HG03575 (cell line): ENCODE measurements at regions not wholly inside any gene's neighbourhood (a gene's known extent, or its start where the extent isn't known, plus 50 kb on each side); places are given as distances from the start of the nearest gene placed in this dataset.
A peak's percentile ranks its signal among the peaks of the same experiment; 100 is the strongest.
"Not testable (repeated sequence)": the region's sequence is repeated elsewhere in the genome, so short reads cannot be mapped to it uniquely, and the experiment has no call there.

Source experiments
- ATAC-seq: cut with Tn5 transposase; IDR thresholded peaks from one replicate; pipeline ENCODE4 v1.9.1; 2021; ENCODE audit not compliant: unreplicated experiment, insufficient number of reproducible peaks, low FRiP score; ENCODE audit errors: extremely low read depth

DNA sequence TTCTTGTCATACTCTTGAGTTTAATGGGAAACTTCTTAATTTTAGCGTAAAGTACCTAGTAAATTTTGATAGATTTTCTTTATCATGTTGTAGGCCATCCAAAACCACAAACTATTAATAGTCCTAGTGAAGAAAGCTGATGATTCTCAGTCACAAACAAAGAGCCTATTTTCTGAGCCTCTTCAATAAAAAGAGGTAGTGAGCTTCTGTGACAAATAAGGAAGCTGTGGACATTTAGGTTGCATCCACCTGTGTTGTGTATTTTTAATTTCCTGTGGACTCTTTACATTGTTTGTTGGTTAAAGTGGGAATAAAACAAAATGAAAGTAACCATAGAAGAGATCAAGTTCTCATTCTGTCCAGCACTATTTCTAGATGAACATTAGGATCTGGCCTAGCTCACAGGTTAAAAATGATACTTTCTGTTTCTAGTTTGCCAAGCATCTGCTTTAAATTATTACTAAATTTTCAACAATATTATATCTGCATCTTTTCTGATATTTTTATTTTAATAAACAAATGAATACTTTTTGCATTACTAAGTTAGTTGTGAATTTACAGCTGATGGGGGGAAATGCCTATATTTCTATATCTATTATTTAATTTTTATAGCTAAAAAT lies 702.2 kb upstream of the ADGRL4 start:
- ATAC-seq = no peak

DNA sequence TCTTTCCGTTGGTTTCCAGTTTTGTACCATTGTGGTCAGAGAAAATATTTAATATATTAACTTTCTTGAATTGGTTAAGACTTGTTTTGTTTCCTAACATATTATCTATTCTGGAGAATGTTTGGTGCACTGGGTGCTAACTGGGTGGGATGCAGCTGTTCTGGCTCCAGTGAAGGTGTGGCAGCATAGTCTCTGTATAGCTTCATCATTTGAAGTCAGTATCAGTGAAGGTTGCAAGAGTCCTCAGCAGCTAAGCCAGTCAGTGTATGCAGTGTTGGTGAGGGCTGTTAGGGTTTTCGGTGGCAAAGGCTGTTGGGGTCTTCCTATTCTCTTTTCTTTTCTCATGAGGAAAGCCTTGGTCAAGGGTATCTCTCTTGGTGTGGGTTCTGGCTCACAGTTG lies 698.7 kb upstream of the ADGRL4 start:
- ATAC-seq = no peak

DNA sequence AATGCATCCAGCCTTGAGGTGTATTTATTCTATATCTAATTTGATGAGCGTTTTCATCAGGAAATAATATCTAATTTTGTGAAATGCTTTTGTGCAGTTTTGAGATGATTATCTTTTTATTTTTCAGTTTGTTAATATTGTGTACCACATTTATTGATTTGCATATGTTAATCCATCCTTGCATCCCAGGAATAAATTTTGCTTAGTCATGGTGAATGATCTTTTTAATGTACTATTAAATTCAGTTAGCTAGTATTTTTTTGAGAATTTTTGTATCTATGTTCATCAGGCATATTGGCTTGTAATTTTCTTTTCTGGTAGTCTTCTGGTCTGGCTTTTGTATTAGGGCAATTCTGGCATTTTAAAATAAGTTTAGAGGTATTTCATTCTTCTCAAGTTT lies 697.5 kb upstream of the ADGRL4 start:
- ATAC-seq = no peak

DNA sequence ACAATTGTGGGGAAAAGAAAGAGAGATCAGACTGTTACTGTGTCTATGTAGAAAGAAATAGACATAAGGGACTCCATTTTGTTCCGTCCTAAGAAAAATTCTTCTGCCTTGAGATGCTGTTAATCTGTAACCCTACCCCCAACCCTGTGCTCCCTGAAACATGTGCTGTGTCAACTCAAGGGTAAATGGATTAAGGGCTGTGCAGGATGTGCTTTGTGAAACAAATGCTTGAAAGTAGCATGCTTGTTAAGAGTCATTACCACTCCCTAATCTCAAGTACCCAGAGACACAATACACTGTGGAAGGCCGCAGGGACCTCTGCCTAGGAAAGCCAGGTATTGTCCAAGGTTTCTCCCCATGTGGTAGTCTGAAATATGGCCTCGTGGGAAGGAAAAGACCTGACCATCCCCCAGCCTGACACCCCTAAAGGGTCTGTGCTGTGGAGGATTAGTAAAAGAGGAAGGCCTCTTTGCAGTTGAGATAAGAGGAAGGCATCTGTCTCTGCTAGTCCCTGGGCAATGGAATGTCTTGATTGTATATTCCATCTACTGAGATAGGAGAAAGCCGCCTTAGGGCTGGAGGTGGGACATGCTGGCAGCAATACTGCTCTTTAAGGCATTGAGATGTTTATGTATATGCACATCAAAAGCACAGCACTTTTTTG lies 695.9 kb upstream of the ADGRL4 start:
- not testable (repeated sequence) for ATAC-seq

- peak; percentile 96 for ATAC-seq
Observed at GRCh38 chr1:79695138-79695537, 688.6 kb upstream of the ADGRL4 start.

DNA sequence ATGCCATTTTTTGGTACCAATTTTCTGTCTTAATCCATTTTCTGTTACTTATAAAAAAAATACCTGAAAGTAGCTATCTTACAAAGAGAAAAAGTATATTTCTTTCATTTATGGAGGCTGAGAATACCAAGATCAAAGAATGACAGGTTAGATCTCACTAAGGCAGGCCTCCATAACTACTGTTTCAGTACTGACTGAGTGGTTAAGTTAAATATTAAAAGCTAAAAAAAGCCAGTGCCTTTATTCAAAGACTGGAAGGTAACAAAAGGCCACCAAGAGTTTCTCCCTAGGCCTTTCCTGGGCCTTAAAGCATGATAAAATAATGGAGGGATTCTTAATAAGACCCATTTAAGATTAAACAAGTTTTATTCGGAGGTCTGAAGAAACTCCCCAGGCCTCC lies 687.7 kb upstream of the ADGRL4 start:
- no peak for ATAC-seq

GRCh38 chr1:79693441-79694114 lies 687.0 kb upstream of the ADGRL4 start:
- no peak for ATAC-seq

GRCh38 chr1:79692519-79692918 lies 686.0 kb upstream of the ADGRL4 start:
- ATAC-seq = no peak

GRCh38 chr1:79688932-79689331 lies 682.4 kb upstream of the ADGRL4 start:
- ATAC-seq = no peak

- ATAC-seq = no peak
Observed at GRCh38 chr1:79683420-79683819, 676.9 kb upstream of the ADGRL4 start.

DNA sequence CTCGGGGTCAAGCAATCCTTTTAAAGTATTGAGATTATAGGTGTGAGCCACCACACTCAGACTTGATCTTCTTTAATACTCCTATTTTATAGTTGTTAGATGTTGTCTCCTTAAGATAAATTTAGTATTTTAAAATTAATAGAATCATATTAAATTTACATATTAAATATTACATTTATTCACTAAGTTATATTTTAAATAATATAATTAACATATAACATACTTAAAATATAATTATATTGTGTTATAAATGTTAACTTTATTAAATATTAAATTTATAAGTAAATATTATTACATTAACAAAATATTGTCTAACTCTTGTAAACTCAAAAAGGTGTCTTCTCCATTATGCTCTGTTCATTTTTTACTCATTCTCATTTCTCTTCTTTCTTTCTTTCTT lies 675.9 kb upstream of the ADGRL4 start:
- ATAC-seq = no peak

DNA sequence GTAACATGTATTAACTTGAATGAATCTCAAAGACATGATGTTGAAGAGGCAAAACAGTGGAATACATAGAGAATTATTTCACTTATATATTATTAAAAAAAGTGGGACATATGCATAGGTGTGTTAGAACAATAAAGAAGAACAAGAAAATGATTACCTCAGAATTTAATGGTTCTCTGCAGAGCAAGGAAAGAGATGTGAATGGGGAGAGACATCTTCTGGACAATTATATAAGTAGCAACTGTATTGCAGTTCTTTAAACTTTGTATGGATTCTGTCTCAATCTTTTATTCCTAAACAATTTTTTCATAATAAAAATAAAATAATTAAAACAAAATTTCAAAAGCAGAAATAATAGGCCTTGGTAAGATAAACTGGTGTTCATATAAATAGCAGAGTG lies 674.9 kb upstream of the ADGRL4 start:
- no peak for ATAC-seq

GRCh38 chr1:79679916-79680315 lies 673.4 kb upstream of the ADGRL4 start:
- no peak for ATAC-seq

DNA sequence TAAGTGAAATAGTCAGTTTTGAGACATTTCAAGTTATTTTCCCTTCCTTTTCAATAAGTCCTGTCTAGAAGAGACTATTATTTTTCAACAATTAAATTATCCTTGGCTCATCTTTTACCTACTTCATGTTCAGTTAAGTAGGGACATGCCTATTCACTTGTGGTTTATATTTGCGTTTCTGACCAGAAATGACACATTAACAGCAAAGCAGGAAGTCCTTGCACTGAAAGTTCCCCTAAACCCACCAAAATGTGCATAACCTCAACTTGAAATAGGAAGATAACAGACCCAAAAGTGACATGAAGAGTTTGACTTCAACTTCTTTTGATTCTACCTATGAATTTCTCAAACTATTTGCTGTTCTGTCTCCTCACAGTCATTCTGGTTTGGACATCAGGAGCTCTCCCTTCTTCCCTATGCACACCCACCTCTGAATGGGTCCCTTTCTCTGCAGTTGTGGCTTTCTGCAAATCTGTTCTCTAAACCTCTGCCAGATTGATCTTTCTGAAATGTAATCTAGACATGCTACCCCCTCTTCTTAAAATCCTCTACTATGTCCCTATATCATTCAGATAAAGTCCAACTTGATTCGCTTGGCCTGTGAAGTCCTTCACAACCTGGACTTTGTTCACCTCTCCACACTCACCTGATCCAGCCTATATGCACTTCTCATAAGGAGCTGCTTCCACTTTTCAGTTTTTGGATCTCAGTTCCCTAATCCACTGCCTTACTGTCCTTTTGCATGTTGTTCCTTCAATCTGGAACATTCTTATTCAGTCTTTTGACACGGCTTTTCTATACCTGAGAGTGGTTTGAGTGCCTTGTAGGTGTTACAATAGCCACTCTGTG lies 661.5 kb upstream of the ADGRL4 start:
- peak; percentile 74 for ATAC-seq

DNA sequence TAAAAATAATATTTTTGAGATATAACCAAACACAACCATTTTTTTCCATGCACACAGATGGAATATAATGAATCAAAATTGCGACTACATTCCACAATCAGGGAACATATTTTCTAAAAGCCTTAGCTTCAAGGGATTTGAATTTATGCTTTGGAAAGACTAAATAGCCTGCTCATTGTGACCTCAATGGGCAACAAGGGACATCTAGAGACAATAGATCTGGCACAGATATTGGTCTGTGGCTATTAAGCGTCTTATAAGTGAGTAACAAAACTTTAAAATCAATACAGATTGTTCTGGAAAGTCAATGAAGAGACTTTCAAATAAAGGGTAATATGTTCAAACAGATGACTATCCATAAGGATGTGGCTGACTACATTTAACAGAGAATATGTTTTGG lies 660.6 kb upstream of the ADGRL4 start:
- ATAC-seq = no peak

GRCh38 chr1:79663916-79664315 lies 657.4 kb upstream of the ADGRL4 start:
- ATAC-seq = no peak

DNA sequence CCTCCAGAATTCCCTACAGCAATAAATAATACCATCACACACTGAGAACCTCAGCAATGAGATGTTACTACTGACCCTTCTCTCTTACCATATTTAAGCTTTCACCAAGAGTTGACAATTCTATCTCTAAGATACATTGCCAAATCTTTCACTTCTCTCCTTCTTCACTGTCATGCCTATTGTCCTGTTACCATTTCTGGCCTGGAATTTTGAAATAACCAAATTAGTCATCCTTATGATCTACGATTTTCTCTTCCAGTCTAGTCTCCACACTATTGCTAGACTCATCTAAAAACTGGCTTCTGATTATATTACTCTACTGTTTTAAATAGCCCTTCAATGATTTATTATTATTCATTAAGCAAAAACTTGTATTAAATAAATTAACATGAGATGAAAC lies 656.1 kb upstream of the ADGRL4 start:
- no peak for ATAC-seq

- no peak for ATAC-seq
Observed at GRCh38 chr1:79660129-79660528, 653.6 kb upstream of the ADGRL4 start.

DNA sequence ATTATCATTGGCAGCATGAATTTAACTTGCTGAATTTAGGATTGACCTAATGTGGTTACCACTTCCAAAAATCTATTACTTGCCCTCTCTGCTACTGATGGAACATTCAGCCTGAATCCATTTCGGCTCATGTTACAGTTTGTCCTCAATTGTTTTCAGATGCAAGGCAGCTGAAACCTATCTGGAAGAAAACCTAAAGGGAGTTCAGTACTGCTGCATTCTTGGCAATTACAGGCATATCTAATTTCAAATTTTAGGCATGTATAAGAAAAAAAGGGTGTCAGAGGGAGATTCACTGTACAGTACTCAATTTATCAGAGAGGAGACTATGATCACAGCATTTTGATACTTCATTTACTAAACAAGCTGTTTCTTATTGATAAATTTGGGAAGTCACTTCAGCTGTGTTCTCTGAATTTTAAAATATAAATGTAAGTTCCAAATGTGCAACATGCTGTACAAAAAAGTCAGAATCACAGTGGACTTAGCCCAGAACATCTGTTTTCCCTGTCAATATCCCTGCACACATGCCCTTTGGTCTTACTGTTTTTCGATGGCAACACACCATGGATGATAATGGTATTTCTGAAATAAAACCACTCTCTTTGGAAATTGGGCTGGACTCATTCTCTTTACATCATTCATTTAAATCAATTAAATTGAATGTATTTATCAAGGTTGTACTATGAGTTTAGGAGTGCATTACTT lies 651.6 kb upstream of the ADGRL4 start:
- no peak for ATAC-seq
